Stimulated activated CD4-positive, alpha-beta T cell treated with anti-CD3 and anti-CD28 coated beads, Interleukin-4, amount 100 ng/mL, for 24 hours (primary cell): ENCODE measurements at regions not wholly inside any gene's neighbourhood (a gene's known extent, or its start where the extent isn't known, plus 50 kb on each side); places are given as distances from the start of the nearest gene placed in this dataset.

Experiments
- DNase-seq: peaks from one replicate; pipeline ENCODE4 v3.0.0-alpha.2; 2020

DNA sequence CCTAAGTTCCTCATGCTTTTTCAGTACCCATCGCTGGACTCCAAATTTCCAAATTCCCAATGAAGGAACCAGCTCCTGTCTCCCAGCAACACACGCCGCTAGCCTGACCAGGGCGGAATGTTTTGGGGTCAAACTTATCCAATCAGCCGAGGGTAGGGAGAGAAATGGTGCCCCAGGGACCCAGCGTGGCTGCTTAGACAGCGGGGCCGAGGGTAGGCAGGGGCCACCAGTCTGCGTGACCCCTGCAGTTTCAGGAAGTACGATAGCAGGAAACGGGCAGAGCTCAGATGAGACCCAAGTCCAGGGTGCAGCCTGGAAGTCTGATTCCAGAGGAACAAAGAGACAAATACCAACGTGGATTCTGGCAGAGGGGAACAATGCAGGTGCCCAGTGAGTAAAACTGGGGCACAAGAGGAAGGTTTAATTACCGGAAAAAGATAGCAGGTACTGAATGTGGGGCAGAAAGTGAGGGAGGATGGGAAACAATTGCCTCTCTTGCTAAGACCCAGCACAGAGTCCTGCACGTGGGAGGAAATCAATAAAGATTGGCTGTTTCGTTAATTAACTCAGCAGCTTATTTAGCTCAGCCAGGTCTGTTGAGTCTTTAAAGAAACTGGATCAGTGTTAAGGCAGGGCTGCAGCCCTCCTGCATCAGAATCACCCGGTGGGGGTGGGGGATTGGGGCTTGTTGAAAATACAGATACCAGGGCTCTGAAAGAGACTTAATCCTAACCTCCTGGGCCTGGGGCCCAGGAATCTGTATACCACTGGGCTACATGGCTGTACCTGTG, 50.4 kb upstream of the NFE2L3 start:
- no peak for DNase-seq

DNA sequence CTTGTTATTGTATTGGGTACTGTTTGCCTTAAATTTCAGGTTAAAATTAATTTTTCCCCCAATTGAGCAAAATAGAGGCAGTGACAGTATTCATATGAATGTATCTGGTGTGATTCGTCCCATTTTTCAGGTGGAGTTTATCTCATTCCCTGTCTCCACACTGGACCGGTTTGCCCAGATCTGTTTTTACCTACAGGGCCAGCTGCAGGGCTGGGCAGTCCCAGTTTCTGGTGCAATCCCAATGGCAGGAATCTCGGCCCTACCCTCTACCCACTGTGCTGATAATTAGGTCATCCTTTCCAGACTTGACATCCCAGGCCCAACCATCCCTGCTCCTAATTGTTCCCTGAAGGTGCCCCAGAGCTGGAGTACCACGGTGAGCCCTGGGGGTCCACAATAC, 49.8 kb upstream of the NFE2L3 start:
- DNase-seq, result no peak
